ENCODE measurements at regions not wholly inside any gene's neighbourhood (a gene's known extent, or its start where the extent isn't known, plus 50 kb on each side); places are given as distances from the start of the nearest gene placed in this dataset.
A peak's percentile ranks its signal among the peaks of the same experiment; 100 is the strongest.

GRCh38 chr14:73782623-73783022, 68.4 kb upstream of the PNMA1 start:
- DNase-seq (ENCODE audit: low spot score): no peak

- DNase-seq (ENCODE audit: low spot score): no peak
These were observed 66.7 kb upstream of the PNMA1 start for GRCh38 chr14:73780896-73781295.

DNA sequence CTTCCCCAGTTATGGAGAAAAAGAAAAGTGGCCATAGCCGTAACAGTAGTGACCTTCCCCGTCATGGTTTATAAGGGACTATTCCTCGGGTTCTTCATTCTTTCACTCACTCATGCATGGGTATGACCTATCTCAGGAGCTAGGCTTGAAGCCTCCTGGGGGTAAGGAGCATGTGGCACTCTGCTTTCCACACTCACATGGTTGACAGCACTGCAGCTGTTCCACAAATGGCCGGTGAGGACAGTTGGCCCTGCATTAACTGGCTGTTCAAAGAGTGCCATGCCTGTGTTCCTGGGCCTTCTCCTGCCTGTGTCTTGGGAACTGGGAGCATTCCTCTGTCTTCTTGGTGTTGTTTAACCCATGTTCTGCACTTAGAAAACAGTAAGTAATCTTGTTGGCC, 66.2 kb upstream of the PNMA1 start:
- no peak for DNase-seq (ENCODE audit: low spot score)

DNA sequence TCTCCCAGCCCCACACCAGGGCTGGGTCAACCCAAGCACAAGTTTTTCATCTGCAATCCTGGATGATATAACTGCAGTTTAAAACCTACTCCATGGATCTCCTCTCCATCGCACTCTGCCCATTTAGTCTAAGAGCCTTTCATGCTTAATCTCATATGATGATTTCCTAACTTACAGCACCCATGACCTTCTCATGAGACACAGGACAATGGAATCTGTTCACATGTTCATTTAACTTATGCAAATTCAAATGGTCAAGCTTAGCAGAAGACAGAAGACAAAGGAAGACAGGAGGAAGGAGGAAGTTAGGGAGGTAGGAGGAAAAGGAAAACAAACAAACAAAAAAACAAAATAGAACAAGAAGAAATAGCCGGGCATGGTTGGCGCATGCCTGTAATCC, 64.6 kb upstream of the PNMA1 start:
- no peak for DNase-seq (ENCODE audit: low spot score)

- DNase-seq (ENCODE audit: low spot score): peak; percentile 22
These were observed 63.2 kb upstream of the PNMA1 start for GRCh38 chr14:73777420-73777819.

DNA sequence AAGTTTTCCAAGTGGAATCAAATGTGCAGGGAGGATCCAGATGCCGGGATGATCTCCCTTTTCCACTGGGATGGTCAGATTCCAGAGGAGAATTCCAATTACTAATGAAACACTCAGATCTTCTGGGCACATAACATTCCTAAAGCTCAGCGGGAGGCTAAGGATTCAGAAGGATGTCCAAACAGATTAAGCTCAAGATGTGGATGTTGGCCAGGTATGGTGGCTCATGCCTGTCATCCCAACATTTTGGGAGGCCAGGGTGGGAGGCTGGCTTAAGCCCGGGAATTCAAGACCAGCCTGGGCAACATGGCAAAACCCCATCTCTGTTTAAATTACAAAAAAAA, 62.0 kb upstream of the PNMA1 start:
- DNase-seq (ENCODE audit: low spot score): no peak

GRCh38 chr14:73775339-73776193, 61.4 kb upstream of the PNMA1 start:
- DNase-seq (ENCODE audit: low spot score): no peak

- DNase-seq (ENCODE audit: low spot score): no peak
These were observed 60.5 kb upstream of the PNMA1 start for GRCh38 chr14:73774671-73775070.

GRCh38 chr14:73774241-73774570, 60.0 kb upstream of the PNMA1 start:
- no peak for DNase-seq (ENCODE audit: low spot score)

DNA sequence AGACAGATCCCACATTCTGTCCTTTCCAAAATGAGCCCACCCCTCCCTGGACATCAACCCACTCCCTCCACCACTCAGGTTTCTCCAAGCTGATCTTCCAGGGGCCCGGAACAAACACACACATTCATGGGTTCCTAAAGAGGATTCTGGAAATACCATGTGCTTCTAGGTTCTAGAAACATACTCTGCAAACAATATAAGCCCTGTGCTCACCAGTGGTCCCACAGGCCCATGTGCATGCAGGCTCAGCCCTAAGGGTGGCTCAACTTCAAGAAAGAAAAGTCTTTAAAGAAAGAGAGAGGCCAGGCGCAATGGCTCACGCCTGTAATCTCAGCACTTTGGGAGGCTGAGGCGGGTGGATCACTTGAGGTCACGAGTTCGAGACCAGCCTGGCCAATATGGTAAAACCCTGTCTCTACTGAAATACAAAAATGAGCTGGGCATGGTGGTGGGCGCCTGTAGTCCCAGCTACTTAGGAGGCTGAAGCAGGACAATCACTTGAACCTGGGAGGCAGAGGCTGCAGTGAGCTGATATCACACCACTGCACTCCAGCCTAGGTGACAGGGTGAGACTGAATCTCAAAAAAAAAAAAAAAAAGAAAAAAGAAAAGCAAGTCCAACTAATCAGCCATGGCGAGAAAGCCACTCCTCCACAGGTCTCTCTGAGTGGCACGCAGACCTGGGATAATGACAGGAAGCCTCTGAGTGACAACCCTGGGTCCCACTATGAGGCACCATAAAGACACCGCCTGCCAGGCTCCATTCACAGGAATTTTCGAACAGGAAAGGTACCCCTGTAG, 59.5 kb upstream of the PNMA1 start:
- DNase-seq (ENCODE audit: low spot score): no peak

GRCh38 chr14:73771848-73772638, 57.9 kb upstream of the PNMA1 start:
- DNase-seq (ENCODE audit: low spot score): peak; percentile 73

DNA sequence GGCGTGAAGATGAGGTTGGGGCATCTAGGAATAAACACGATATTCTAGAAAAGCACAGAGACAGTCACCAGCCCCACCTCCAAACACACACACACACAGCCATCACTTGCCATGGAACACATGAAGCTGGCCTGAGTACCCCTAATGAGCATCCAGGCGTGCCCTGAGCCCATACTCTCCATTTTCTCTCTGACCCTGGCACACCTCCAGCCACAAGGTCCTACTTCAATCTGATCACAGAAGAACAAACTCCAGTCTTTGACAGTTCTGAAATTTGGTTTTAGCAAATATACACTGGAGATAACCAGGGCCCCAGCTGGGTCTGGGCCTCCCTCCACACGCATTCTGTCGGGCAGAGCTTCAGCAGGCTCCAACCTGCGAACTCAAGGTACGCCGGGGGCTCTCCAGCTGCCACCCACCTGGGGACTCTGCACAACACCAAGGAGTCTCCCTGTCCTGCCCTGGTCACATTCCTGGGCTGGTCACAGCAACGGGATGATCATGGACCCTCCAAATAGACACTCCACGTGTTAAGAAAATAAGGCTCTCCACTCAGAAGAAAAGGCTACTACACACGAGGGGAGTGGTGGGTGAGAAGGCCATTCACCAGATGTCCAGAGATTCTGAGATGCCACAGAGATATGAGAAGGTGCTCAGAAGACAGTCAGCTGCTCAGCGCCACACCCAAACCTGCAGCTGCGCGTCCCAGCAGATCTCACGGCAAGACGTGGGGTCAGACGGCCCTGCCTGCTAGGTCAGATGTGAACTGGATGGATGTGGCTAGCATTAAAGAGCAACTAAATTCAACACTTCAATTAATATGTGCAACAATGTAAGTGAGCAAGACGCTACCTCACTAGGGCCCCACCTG, 57.0 kb upstream of the PNMA1 start:
- no peak for DNase-seq (ENCODE audit: low spot score)

DNA sequence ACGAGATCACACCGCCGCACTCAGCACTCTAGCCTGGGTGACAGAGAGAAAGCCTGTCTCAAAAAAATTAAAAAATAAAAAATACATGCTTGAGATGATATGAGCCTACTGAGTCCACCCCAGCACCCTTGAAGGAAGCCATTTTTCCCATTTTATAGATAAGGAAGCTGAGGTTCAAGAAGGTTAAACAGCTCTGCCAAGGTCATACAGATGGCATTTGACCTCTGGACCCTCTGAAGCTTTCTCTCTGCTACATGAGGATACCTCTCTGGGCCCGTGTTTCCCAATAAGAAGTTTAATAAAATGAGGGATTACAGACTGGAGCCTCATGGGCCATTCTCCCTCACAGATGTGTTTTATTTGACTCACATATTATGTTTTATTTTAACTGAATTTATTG, 53.9 kb upstream of the PNMA1 start:
- DNase-seq (ENCODE audit: low spot score): no peak

DNA sequence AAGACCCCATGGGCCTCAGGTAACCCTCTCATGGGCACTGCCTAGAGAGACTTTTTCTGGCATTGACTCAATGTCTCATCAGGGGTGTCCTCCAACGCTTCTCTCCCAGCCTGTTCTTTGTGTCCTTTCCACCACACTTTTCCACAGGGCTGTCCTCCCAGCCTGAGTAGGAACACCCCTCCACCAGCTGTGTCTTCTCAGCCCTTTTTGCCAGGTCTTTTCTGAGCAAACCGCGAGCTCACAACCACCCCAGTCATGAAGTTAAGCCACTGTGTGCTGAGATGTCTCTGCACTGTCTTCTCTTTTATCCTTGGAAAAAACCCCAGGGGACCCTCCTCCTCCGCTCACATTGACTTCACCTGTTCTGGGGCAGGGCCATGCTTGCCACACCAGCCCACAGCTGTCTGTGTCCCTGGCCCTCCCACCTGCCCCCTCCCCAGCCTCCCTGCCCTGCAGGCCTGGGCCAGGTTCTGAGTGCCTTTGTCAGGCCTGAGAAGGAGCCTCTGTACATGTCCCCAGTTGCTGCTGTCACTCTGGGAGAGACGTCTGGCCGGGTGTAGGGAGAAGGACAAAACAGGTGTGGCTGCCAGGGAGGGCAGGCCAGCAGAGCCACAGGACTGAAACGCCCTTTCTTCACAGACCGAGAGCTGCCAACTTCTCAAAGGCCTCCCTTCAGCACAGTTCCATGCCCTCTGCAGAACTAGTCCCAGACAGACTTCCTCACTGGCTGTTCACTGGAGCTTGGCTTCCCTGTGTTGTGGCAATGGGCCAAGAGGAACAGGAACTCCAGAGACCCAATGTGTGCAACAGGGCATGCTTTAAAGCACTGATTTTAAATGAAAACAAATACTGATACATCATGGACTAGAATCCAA, 50.5 kb upstream of the PNMA1 start:
- peak; percentile 70 for DNase-seq (ENCODE audit: low spot score)

Data from HT-29 (cell line).